DND-41 (cell line): ENCODE measurements at regions not wholly inside any gene's neighbourhood (a gene's known extent, or its start where the extent isn't known, plus 50 kb on each side); places are given as distances from the start of the nearest gene placed in this dataset.

Experiments used
- ATAC-seq: fragments of 200-7000 bp; cut with Tn5 transposase; 3 replicates; pipeline ENCODE4 v1.9.1; 2021; ENCODE audit warnings: low read depth; ENCODE audit not compliant: insufficient read depth
- DNase-seq: peaks from one replicate; pipeline ENCODE4 v3.0.0-alpha.2; 2020
- H2AFZ ChIP-seq: 2 replicates; pipeline ENCODE4 v1.6.0; 2012; ENCODE audit warnings: low read depth, low read length
- H3K27ac ChIP-seq: 2 replicates; pipeline ENCODE4 v1.5.1; 2012; ENCODE audit warnings: low read length, inconsistent platforms
- H3K27me3 ChIP-seq: fragments of 200-600 bp; sonication (generic); 2 replicates; pipeline ENCODE4 v1.6.0; 2012; ENCODE audit warnings: low read length, mild to moderate bottlenecking, inconsistent platforms; ENCODE audit not compliant: insufficient read depth, poor library complexity
- H3K36me3 ChIP-seq: 2 replicates; pipeline ENCODE4 v1.5.1; 2012; ENCODE audit warnings: low read length, inconsistent platforms; ENCODE audit not compliant: insufficient read depth
- H3K4me1 ChIP-seq: 2 replicates; pipeline ENCODE4 v1.5.1; 2012; ENCODE audit warnings: mild to moderate bottlenecking, low read length; ENCODE audit not compliant: insufficient read depth
- H3K4me2 ChIP-seq: 2 replicates; pipeline ENCODE4 v1.6.0; 2012; ENCODE audit warnings: mild to moderate bottlenecking, moderate library complexity, low read length, inconsistent platforms; ENCODE audit not compliant: insufficient read depth
- H3K4me3 ChIP-seq, 2 experiments: fragments of 200-600 bp in 1 of 2; shearing (Covaris generic) in 1 of 2; 2 replicates each; pipeline ENCODE4 v1.5.1; 2012 to 2016; ENCODE audit warnings: inconsistent platforms in 2 of 2, low read length in 2 of 2, mild to moderate bottlenecking in 2 of 2, low read depth in 1 of 2, moderate library complexity in 1 of 2
- H3K79me2 ChIP-seq: 2 replicates; pipeline ENCODE4 v1.6.0; 2012; ENCODE audit warnings: low read length, inconsistent platforms; ENCODE audit not compliant: insufficient read depth
- H3K9ac ChIP-seq: 2 replicates; pipeline ENCODE4 v1.6.0; 2012; ENCODE audit warnings: low read depth, mild to moderate bottlenecking, inconsistent platforms, low read length, moderate library complexity
- H3K9me3 ChIP-seq: 2 replicates; pipeline ENCODE4 v1.5.1; 2012; ENCODE audit warnings: low read length, moderate library complexity, mild to moderate bottlenecking, inconsistent platforms; ENCODE audit not compliant: insufficient read depth, severe bottlenecking
- H4K20me1 ChIP-seq: 2 replicates; pipeline ENCODE4 v1.6.0; 2012; ENCODE audit warnings: low read length; ENCODE audit not compliant: insufficient read depth
- CTCF ChIP-seq: IDR thresholded peaks from 2 replicates; pipeline ENCODE4 v1.5.1; 2012; ENCODE audit warnings: borderline replicate concordance, low read length, moderate library complexity, mild to moderate bottlenecking; ENCODE audit not compliant: poor library complexity, severe bottlenecking; ENCODE audit errors: extremely low read depth
- EZH2 ChIP-seq: IDR thresholded peaks from 3 replicates; pipeline ENCODE4 v1.6.1; 2012; ENCODE audit warnings: borderline replicate concordance, low read depth, mild to moderate bottlenecking, moderate library complexity, low read length, inconsistent platforms; ENCODE audit not compliant: severe bottlenecking

GRCh38 chr6:15947923-15948322 is 181.0 kb upstream of the MYLIP start:
- TF ChIP-seq CTCF (no peak), EZH2 (no peak)
- Histone ChIP-seq H3K36me3 (no peaks in the 10 kb centered on the region), H3K79me2 (no peaks in the 10 kb centered on the region), H3K9ac (no peak overlapping the region), H3K27ac (no peak overlapping the region), H3K4me1 (no peaks in the 10 kb centered on the region), H3K27me3 (no peaks in the 10 kb centered on the region), H3K4me2 (no peak overlapping the region), H3K4me3 (no peak overlapping the region), H3K9me3 (no peaks in the 10 kb centered on the region), H4K20me1 (no peaks in the 10 kb centered on the region), H2AFZ (no peak overlapping the region)
- DNase-seq = no peak
- ATAC-seq = no peak

GRCh38 chr6:15947436-15947835 is 181.4 kb upstream of the MYLIP start:
- no peak overlapping the region for H3K27ac ChIP-seq
- no peaks in the 10 kb centered on the region for H3K4me1 ChIP-seq
- H3K9me3 ChIP-seq = no peaks in the 10 kb centered on the region
- H3K79me2 ChIP-seq = no peaks in the 10 kb centered on the region
- TF ChIP-seq CTCF = no peak
- TF ChIP-seq EZH2 = no peak
- ATAC-seq (no peak), DNase-seq (no peak)
- H3K9ac ChIP-seq = no peak overlapping the region
- no peaks in the 10 kb centered on the region for H3K27me3 ChIP-seq
- H2AFZ ChIP-seq = no peak overlapping the region
- H3K36me3 ChIP-seq = no peaks in the 10 kb centered on the region
- no peak overlapping the region for H3K4me3 ChIP-seq
- no peaks in the 10 kb centered on the region for H4K20me1 ChIP-seq
- H3K4me2 ChIP-seq = no peak overlapping the region

GRCh38 chr6:15946701-15947385 is 182.0 kb upstream of the MYLIP start:
- Histone ChIP-seq H3K9ac (no peak overlapping the region), H3K27me3 (no peaks in the 10 kb centered on the region), H2AFZ (no peak overlapping the region), H3K4me3 (no peak overlapping the region), H3K4me1 (no peaks in the 10 kb centered on the region), H3K27ac (no peak overlapping the region), H3K4me2 (no peak overlapping the region), H3K36me3 (no peaks in the 10 kb centered on the region), H4K20me1 (no peaks in the 10 kb centered on the region), H3K79me2 (no peaks in the 10 kb centered on the region), H3K9me3 (no peaks in the 10 kb centered on the region)
- TF ChIP-seq CTCF (no peak), EZH2 (no peak)
- DNase-seq (no peak), ATAC-seq (no peak)

- no peaks in the 10 kb centered on the region for H3K4me1 ChIP-seq
- H3K27ac ChIP-seq = no peak overlapping the region
- H3K4me3 ChIP-seq = no peak overlapping the region
- no peaks in the 10 kb centered on the region for H4K20me1 ChIP-seq
- no peak overlapping the region for H2AFZ ChIP-seq
- H3K9me3 ChIP-seq = no peaks in the 10 kb centered on the region
- no peak for ATAC-seq
- no peaks in the 10 kb centered on the region for H3K27me3 ChIP-seq
- DNase-seq = no peak
- H3K79me2 ChIP-seq = no peaks in the 10 kb centered on the region
- no peak overlapping the region for H3K4me2 ChIP-seq
- no peaks in the 10 kb centered on the region for H3K36me3 ChIP-seq
- H3K9ac ChIP-seq = no peak overlapping the region
- no peak for TF ChIP-seq CTCF
- no peak for TF ChIP-seq EZH2
Measured at GRCh38 chr6:15945593-15946159, 183.2 kb upstream of the MYLIP start.
